Ishikawa (cell line): ENCODE measurements at regions not wholly inside any gene's neighbourhood (a gene's known extent, or its start where the extent isn't known, plus 50 kb on each side); places are given as distances from the start of the nearest gene placed in this dataset.

ENCODE experiments used
- CREB1 ChIP-seq: IDR thresholded peaks from 2 replicates; pipeline ENCODE4 v1.6.1; 2012; ENCODE audit warnings: low read depth
- TAF1 ChIP-seq: IDR thresholded peaks from 2 replicates; pipeline ENCODE4 v1.6.1; 2012; ENCODE audit warnings: low read depth, mild to moderate bottlenecking
- YY1 ChIP-seq: IDR thresholded peaks from 2 replicates; pipeline ENCODE4 v1.6.1; 2012; ENCODE audit warnings: low read depth

DNA sequence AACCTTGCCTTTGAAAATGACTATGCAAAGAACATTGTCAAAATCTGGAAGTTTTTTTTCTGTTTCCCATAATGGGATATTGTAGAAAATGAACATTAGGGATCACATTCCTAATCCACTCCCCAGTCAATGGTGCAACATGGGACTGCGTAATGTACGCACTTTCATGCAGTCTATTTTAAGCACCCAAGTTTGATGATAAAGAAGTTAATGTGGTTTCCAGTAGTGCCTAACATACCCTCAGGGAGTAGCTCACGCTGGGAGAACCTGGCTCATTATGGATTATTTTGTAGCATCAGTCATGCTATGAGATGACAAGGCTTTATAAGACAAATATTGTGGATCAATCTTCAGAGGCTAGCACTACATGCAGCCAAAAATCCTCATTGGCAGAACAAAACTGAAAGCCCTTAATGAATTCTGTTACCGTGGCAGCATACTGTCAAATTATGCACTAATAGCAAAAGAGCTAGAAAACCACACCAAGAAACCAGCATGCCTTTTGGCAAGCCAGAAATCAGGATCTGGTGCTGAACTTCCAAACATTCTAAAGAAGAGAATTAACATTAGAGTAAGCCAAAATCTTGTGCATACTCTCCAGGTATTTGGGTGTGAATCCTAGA is 1392.8 kb upstream of the TENM3 start:
- TF ChIP-seq YY1, result no peak
- no peak for TF ChIP-seq TAF1
- TF ChIP-seq CREB1, result no peak
